OCI-LY1 (cell line): ENCODE measurements at regions not wholly inside any gene's neighbourhood (a gene's known extent, or its start where the extent isn't known, plus 50 kb on each side); places are given as distances from the start of the nearest gene placed in this dataset.

Source experiments
- CTCF ChIP-seq: fragments of 200-600 bp; sonication (generic), shearing (Covaris generic); IDR thresholded peaks from 2 replicates; pipeline ENCODE4 v1.5.1; 2017; ENCODE audit warnings: mild to moderate bottlenecking, antibody characterized with exemption, low read length, moderate library complexity, mixed read lengths
- EZH2 ChIP-seq: fragments of 200-600 bp; sonication (generic), shearing (Covaris generic); IDR thresholded peaks from 2 replicates; pipeline ENCODE4 v1.8.0; 2017; ENCODE audit warnings: borderline replicate concordance, mixed run types, mild to moderate bottlenecking, antibody characterized with exemption, low read length, moderate library complexity, mixed read lengths

- TF ChIP-seq EZH2 (no peak), CTCF (no peak)
Measured at GRCh38 chr4:23348789-23349498, 540.9 kb downstream of the PPARGC1A start.
